ENCODE measurements at regions not wholly inside any gene's neighbourhood (a gene's known extent, or its start where the extent isn't known, plus 50 kb on each side); places are given as distances from the start of the nearest gene placed in this dataset.

DNA sequence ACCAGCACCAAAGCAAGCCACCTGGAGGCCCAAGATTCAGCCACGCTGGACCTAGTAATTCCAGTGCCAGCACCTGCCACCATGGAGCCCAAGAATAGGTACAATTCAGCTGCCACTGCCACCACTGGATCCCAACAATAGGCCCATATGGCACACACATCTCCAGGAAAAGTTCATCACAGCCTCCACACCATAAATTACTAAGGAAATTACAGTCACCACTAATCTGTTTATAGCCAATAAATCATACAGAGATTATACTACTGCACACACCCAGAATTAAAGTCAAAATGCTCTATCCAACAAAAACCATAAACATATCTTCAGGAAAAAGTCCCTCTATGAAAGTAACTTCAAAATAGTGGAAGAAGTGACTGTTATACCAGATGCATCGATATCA is 242.8 kb downstream of the SPATA31D1 start:
- DNase-seq, result no peak

DNA sequence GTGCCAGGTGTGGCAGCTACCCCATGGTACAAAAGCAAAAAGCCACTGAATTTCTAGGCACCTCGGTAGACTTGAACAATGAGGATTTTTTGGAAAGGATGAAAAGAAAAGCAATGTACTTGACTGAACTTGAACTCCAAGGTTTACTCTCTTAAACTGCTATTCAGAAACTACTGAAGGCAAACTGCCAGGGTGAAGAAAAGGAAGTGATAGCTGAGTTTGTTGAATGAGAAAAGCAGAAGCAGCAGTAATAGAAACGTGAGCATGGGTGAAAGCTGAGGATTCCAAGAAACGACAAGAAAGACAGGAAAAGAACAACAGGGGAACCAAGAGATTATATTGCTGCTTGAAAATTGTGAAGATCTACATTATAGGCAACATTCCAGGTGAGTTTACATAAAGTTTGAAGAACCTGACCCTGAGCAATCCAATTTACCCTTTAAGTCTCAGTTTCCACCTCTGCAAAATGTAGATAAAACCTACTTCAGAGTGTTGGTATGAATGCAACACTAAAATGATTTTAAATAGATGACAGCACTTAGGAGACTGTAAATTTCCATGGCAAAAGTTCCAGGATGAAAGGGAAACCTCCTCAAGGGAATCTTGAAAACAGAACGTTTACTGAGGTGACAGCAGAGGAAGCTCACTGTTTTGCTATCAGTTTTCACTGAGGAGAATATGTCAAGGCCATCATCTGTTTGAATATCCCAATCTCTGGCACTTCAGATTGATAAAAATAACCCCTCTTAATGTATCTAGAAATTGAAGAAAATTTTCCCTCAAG is 245.8 kb downstream of the SPATA31D1 start:
- DNase-seq, result no peak

DNA sequence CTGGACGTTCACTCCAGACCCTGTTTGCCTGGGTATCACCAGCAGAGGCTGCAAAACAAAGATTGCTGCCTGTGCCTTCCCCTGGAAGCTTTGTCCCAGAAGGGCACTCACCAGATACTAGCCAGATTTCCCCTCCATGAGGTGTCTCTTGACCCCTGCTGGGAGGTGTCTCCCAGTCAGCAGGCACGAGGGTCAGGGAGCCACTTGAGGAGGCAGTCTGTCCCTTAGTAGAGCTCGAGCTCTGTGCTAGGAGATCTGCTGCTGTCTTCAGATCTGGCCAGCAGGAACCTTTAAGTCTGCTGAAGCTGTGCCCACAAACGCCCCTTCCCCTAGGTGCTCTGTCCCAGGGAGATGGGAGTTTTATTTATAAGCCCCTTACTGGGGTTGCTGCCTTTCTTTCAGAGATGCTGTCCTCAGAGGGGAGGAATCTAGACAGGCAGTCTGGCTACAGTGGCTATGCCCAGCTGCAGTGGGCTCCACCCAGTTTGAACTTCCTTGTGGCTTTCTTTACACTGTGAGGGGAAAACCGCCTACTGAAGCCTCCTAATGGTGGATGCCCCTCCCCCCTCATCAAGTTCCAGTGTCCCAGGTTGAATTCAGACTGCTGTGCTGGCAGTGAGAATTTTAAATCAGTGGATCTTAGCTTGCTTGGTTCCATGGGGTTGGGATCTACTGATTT is 253.9 kb downstream of the SPATA31D1 start:
- no peak for DNase-seq

DNA sequence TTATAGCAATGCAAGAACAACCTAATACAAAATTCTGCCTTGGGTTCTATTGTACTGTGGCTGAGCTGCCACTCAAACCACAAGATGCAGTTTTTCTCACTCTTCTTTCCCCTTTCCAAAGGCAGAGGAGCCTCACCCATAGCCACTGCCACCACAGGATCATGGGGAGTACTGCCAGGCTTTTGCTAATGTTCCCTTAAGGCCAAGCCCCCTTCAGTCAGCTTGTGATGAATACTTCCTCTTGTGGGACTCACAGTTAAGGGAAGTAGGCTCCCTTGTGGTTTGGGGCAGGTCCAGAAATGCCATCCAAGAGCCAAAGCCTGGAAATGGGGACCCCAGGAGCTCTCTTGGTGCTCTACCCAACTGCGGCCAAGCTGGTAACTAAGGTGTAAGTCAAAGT is 258.7 kb downstream of the SPATA31D1 start:
- DNase-seq, result no peak

DNA sequence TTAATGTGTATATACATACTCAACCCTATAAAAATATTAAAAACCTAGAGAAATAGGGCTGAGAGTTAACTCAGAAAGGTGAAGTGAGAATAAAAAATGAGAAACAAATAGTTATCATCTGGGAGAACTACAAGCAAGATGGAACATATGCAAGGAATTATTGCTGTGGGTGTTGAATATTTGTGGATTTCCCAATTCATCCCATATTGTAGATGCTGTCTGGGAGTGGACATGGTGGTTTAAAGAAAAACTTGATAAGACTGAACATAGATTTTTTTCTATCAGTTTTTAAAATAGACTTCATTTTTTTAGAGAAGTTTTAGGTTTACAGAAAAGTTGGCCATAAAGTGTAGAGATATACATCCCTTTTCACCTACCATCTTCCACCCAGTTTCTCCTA is 263.5 kb downstream of the SPATA31D1 start:
- no peak for DNase-seq

- no peak for DNase-seq
These were observed 266.2 kb downstream of the SPATA31D1 start for GRCh38 chr9:82254646-82255367.

DNA sequence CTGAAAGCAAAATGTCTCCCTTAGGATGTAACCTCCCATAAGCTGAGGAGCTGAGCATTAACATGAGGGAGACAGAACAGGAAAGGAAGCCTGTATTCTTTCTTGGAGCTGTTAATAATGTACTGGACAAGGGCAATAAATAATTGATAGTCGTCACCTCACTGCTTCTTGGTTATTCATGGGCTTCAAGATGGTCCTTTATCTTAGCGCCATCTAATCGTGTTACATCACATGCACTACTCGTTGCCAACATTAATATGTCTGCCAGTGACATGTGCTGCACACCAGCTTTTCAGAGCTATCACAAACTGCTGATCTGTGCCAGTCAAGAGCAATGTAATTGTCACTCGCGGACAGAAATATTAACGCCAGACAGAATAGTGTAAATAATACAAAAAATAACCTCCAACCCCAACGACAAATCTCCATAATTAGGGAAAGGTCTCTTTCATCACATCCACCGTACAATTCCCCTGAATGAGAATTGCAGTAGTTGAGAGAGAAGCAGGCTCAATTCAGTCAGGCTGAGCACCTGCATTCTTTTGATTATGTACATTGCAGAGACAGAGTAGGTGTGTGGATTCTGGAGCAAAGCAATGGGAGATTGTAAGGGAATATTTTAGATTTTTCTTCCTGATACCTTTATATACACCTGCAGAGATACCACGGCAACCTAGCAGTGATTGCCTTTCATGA is 267.1 kb downstream of the SPATA31D1 start:
- DNase-seq, result no peak

DNA sequence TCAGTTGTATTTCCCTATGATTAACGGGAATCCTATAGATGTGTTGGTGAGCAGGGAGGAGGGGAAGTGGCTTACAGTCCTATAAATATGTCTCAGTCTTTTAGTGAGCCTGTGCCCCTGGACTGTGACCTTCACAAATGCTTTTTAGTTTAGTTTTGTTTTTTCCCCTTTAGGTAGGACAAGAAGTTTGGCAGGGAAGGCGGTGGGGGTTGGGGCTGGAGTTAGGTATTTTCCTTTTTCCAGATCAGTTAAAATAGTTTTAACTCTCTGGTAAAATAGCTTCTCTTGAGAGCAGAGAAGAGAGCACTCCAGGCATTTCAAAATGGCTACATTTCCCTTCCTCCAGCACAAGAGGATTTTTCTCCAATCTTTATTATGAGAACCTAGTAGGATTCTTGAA is 272.1 kb downstream of the SPATA31D1 start:
- DNase-seq, result no peak

DNA sequence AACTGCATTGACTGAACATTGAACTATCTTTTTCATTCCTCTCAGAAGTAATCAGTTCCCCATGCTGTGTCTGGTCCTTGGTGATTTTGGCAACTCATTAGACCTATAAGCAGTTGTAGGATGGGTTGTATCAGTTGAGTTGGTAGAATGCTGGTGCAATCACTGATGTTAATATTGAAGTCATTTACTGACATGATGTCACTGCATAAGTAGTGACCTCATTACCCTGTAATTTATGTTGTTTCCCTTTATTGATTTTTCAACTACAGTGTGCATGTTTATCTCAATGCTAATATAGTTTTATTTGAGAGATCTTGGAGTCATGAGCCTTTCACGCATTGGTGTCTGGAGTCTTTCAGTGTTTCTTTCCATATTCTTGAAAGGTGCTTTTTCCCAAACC is 275.0 kb downstream of the SPATA31D1 start:
- DNase-seq, result no peak

GRCh38 chr9:82271106-82271561 is 282.6 kb downstream of the SPATA31D1 start:
- DNase-seq, result no peak

DNA sequence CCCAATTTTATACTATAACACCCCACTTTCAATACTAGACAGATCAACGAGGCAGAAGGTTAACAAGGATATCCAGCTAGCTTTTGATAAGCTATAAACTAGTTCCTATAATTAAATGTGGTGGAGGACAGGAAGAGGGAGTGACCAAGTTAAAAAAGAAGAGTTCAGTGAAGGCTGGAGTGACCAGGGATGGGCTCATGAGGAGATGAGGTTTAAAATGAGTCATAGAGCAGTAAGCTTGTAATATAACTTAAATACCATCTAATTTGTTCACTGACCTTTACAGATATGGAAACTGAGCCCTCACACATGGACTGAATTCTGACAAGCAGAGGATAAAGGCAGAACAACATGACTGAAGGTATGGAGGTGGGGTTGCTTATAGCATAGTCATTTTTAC is 284.5 kb downstream of the SPATA31D1 start:
- no peak for DNase-seq

GRCh38 chr9:82275258-82275927 is 286.8 kb downstream of the SPATA31D1 start:
- no peak for DNase-seq

- DNase-seq, result no peak
These were observed 292.5 kb downstream of the SPATA31D1 start for GRCh38 chr9:82281066-82281465.

GRCh38 chr9:82284758-82285157 is 296.2 kb downstream of the SPATA31D1 start:
- no peak for DNase-seq

DNA sequence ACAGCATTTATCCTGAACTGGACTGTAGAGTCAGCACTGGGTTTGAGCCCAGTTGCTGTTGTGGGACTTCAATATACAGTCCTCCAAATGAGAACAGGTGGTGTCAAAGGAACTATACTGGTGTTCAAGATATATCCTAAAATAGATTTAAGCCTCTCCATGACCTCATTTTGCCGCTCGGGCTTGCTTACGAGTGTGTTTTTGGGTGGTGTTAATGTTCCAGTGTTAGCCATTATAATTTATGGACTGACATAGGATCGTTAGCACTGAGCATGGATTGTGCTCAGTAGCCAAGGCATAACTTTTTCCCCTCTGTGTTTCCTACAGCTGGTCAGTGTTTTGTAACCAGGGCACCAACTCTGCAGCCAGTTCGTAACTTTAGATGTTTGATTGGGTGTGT is 306.6 kb downstream of the SPATA31D1 start:
- no peak for DNase-seq

- no peak for DNase-seq
These were observed 311.3 kb downstream of the SPATA31D1 start for GRCh38 chr9:82299870-82300269.

GRCh38 chr9:82302968-82303655 is 314.5 kb downstream of the SPATA31D1 start:
- DNase-seq, result no peak

GRCh38 chr9:82308836-82309235 is 320.3 kb downstream of the SPATA31D1 start:
- no peak for DNase-seq

- DNase-seq, result no peak
These were observed 325.1 kb downstream of the SPATA31D1 start for GRCh38 chr9:82313697-82314096.

- no peak for DNase-seq
These were observed 332.0 kb downstream of the SPATA31D1 start for GRCh38 chr9:82320566-82320965.

GRCh38 chr9:82325907-82326306 is 337.3 kb downstream of the SPATA31D1 start:
- no peak for DNase-seq

DNA sequence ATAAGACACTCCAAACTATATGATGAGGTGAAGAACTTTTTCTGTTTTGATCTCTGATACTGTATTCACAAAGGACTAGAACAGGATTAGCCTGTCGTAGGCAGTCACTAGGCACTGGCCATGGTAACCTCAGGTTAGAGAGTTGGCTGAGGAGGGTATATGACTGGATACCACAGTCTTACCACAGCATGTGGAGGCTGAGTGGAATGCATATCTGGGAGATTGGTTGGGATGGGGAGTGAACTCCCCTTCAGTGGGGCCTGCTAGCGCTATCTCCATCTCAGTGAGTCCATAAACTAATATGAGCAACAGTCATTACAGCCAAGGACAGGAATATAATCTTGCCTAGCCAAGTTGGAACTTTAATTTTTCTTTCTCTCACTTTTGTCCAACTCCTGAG is 339.1 kb downstream of the SPATA31D1 start:
- DNase-seq, result no peak

All from NCI-H526 (cell line).